Bronchial epithelial cell (primary cell): ENCODE measurements at regions not wholly inside any gene's neighbourhood (a gene's known extent, or its start where the extent isn't known, plus 50 kb on each side); places are given as distances from the start of the nearest gene placed in this dataset.

Source experiments
- DNase-seq: peaks from one replicate; pipeline ENCODE4 v3.0.0-alpha.2; 2010; ENCODE audit warnings: low read depth
- FAIRE-seq: peaks from 2 replicates; lab custom pipeline; 2011; peaks lifted over from hg19 to GRCh38; lab: Jason Lieb, UNC
- H3K27me3 ChIP-seq: 2 replicates; pipeline ENCODE4 v1.5.1; 2011; ENCODE audit warnings: low read length; ENCODE audit not compliant: control insufficient read depth, insufficient read depth
- H3K36me3 ChIP-seq: 2 replicates; pipeline ENCODE4 v1.5.1; 2011; ENCODE audit warnings: low read length; ENCODE audit not compliant: control insufficient read depth, insufficient read depth
- H3K4me3 ChIP-seq: 2 replicates; pipeline ENCODE4 v1.5.1; 2011; ENCODE audit warnings: mild to moderate bottlenecking, low read depth, low read length, control low read depth
- TF ChIP-seq, protein P1 (sequence below): IDR thresholded peaks from 2 replicates; pipeline ENCODE4 v1.5.1; 2011; ENCODE audit warnings: mild to moderate bottlenecking, moderate library complexity, low read length, control low read depth, inconsistent platforms; ENCODE audit not compliant: insufficient read depth, severe bottlenecking

DNA sequence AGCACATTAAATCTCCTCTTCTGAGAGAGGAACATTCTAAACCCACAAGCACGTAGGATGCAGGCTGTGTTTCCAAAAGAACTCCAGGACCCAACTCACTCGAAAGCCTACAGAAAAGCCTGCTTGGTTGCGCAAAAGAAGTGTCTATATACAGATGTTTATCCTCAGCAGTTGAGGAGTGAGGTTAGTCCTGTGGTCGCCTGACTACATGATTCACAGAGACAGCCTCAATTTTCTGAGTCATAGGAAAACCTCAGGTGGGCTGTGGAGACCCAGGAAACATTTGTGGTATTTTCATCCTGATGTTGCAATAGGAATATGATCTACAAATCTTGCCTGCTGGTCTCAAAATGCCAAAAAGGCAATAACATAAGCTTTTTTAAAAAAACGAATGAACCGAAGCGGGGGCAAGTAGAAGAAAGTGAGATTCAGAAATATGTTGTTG is 183.8 kb upstream of the THRB start:
- H3K4me3 ChIP-seq = no peak overlapping the region
- no peak for FAIRE-seq
- no peaks in the 10 kb centered on the region for H3K27me3 ChIP-seq
- TF ChIP-seq, protein P1, sequence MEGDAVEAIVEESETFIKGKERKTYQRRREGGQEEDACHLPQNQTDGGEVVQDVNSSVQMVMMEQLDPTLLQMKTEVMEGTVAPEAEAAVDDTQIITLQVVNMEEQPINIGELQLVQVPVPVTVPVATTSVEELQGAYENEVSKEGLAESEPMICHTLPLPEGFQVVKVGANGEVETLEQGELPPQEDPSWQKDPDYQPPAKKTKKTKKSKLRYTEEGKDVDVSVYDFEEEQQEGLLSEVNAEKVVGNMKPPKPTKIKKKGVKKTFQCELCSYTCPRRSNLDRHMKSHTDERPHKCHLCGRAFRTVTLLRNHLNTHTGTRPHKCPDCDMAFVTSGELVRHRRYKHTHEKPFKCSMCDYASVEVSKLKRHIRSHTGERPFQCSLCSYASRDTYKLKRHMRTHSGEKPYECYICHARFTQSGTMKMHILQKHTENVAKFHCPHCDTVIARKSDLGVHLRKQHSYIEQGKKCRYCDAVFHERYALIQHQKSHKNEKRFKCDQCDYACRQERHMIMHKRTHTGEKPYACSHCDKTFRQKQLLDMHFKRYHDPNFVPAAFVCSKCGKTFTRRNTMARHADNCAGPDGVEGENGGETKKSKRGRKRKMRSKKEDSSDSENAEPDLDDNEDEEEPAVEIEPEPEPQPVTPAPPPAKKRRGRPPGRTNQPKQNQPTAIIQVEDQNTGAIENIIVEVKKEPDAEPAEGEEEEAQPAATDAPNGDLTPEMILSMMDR = no peak
- DNase-seq = peak; percentile 94
- H3K36me3 ChIP-seq = no peaks in the 10 kb centered on the region

DNA sequence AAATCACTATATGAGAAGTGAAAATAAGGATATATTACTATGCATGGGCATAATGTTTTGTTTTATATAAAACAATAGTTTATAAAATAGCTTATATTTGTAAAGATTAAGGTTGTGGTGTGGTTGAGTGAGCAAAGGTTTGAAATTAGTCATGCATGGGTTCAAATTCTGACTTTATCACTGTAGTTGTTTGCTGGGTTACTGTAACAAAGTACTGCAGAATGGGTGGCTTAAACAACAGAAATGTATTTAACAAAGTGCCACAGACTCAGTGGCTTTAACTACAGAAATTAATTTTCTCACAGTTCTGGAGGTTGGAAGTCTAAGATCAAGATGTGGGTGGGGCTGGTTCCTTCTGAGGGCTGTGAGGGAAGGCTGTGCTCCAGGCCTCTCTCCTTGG is 184.8 kb upstream of the THRB start:
- Histone ChIP-seq H3K36me3 (no peaks in the 10 kb centered on the region), H3K4me3 (no peak overlapping the region), H3K27me3 (no peaks in the 10 kb centered on the region)
- FAIRE-seq = no peak
- no peak for DNase-seq
- TF ChIP-seq, protein P1 = no peak

DNA sequence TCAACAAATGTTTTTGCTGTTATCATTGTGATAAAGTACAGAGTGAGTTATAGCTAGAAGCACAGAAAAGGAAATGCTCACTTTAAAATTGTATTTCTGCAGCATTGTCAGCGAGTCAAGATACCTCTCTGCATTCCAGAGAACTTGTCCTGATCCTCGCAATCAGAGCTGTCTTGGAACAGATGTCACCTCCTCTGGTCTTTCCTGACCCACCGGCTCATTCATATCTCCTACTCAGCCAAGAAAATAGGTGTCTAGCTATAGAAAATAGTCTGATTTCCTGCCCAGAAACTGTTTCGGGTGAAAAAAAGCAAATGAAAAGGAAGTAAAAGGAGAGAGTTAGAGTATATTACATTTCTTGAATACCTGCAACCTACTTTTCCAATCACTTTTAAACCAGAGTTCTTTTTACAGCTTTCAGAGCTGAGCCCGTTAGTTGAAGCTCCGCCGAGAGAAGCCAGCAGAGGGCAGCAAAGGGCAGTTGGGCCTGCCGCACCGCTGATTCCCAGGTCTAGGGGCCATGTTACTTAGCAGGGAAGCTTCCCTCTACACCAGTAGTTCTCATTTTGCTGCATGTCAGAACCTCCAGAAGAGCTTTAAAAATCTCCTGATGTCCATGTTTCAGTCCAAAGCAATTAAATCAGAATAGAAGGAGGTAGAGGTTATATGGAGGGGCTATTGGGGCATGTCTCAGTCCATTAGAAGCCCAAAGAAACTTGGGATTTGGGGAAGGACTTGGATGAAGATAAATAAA is 185.7 kb upstream of the THRB start:
- DNase-seq = peak; percentile 37
- Histone ChIP-seq H3K4me3 (no peak overlapping the region), H3K27me3 (no peaks in the 10 kb centered on the region), H3K36me3 (no peaks in the 10 kb centered on the region)
- TF ChIP-seq, protein P1 = peak; percentile 83
- FAIRE-seq = no peak

DNA sequence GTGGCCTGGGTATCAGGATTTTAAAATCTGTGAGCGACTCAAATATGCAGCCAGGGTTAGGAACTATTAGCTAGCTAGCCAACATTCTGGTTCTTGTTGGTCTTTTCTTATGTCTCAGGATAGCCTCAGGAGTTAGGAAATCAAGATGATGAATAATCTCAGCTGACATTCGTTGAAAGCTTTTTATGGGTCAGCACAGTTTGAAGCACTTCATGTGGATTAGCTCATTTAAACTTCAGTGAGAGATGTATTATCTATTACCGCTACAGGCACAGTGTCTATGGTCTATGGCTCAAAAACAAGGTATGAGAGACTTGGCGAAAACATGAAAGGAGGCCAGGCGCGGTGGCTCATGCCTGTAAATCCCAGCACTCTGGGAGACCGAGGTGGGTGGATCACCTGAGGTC is 187.5 kb upstream of the THRB start:
- Histone ChIP-seq H3K4me3 (no peak overlapping the region), H3K36me3 (no peaks in the 10 kb centered on the region), H3K27me3 (no peaks in the 10 kb centered on the region)
- no peak for FAIRE-seq
- peak; percentile 77 for DNase-seq
- TF ChIP-seq, protein P1 = no peak

DNA sequence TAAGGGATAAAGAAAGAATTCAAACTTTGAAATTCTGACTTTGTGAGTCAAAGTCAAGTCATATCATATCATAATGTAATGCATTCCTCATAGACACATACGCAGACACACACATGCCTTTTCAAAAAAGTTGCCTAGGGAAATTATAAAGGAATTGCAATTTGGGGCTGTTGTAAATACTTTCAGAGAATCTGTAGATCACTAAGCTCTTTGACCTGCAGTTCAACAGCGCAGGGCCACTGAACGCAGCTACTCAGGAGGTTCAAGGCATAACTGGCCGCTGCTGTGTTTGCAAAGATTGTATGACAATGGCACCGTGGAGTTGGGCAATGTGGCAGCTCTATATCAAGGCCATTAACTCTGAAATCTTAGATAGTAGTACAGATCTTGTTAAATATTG is 188.4 kb upstream of the THRB start:
- TF ChIP-seq, protein P1 = no peak
- no peak for FAIRE-seq
- peak; percentile 63 for DNase-seq
- Histone ChIP-seq H3K36me3 (no peaks in the 10 kb centered on the region), H3K27me3 (no peaks in the 10 kb centered on the region), H3K4me3 (no peak overlapping the region)
